Fibroblast of villous mesenchyme (primary cell): ENCODE measurements at regions not wholly inside any gene's neighbourhood (a gene's known extent, or its start where the extent isn't known, plus 50 kb on each side); places are given as distances from the start of the nearest gene placed in this dataset.
"Not testable (repeated sequence)": the region's sequence is repeated elsewhere in the genome, so short reads cannot be mapped to it uniquely, and the experiment has no call there.

Source experiments
- DNase-seq: peaks from one replicate; pipeline ENCODE4 v3.0.0-alpha.2; 2010; ENCODE audit warnings: low read depth
- H3K4me3 ChIP-seq: 2 replicates; pipeline ENCODE4 v1.5.1; 2011; ENCODE audit warnings: low read depth, mild to moderate bottlenecking, low read length

GRCh38 chr1:234801636-234802035 is 191.7 kb upstream of the IRF2BP2 start:
- DNase-seq, H3K4me3 ChIP-seq: not testable (repeated sequence)

- H3K4me3 ChIP-seq, DNase-seq: not testable (repeated sequence)
Observed at GRCh38 chr1:234801147-234801546, 191.2 kb upstream of the IRF2BP2 start.

DNA sequence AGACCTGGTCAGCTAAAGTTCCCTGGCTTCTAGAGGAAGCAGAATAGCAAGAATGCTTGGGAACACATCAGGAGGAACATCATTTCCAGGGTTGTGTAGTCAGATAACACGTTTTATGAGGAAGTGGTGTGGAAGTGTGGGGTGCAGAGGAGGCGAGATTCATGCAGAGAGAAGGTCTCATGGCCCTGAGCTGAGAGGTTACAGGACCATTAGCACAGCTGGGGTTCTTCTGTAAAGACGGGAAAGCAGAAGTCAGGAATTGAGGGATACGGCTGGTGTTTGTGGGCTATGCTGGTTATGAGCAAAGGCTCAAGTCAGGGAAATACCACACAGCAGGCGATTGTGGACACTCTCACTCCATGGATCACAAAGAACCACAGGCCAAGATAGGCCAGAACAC is 190.6 kb upstream of the IRF2BP2 start:
- not testable (repeated sequence) for DNase-seq, H3K4me3 ChIP-seq

DNA sequence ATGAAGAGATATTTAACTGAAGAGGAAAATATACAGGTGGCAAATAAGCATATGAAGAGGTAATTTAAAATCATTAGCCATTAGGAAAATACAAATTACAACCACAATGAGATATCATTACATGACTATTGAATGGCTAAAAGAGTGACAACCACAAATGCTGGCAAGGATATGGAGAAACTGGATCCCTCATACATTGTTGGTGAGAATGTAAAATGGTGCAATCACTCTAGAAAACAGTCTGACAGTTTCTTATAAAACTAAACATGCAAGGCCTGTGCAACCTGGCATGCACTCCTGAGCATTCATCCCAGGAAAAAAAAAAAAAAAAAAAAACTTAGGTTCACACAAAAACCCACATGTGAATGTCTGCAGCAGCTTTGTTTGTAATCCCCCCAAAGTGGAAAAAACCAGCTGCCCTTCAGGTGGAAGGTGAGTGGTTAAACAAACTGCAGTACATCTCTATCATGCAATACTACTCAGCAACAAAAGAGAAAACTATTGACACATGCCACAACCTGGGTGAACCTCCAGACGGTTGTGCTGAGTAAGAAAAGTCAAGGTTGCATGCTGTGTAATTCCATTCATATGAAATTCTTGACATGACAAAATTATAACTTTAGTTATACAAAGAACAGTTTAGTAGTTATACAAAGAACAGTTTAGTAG is 189.2 kb upstream of the IRF2BP2 start:
- H3K4me3 ChIP-seq, DNase-seq: not testable (repeated sequence)

DNA sequence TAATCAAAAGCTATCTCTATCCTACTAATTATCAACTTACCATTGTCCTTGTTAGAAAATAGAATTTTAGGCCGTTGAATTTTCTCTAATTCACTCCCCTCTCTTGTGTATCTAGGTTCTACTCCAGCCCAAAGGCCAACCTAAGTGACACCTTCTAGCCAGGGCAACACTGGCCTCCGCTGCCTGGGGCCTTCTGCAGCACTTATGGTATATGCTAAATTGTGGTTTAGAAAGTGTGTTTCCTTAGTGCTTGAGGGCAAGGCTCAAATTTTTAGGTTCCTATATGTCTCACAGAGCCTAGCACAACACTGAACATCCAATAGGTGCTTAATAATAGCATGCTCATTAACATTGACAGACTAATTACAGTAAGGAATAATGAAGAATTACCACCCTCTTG is 187.2 kb upstream of the IRF2BP2 start:
- not testable (repeated sequence) for DNase-seq, H3K4me3 ChIP-seq

GRCh38 chr1:234796438-234796792 is 186.4 kb upstream of the IRF2BP2 start:
- not testable (repeated sequence) for H3K4me3 ChIP-seq, DNase-seq

DNA sequence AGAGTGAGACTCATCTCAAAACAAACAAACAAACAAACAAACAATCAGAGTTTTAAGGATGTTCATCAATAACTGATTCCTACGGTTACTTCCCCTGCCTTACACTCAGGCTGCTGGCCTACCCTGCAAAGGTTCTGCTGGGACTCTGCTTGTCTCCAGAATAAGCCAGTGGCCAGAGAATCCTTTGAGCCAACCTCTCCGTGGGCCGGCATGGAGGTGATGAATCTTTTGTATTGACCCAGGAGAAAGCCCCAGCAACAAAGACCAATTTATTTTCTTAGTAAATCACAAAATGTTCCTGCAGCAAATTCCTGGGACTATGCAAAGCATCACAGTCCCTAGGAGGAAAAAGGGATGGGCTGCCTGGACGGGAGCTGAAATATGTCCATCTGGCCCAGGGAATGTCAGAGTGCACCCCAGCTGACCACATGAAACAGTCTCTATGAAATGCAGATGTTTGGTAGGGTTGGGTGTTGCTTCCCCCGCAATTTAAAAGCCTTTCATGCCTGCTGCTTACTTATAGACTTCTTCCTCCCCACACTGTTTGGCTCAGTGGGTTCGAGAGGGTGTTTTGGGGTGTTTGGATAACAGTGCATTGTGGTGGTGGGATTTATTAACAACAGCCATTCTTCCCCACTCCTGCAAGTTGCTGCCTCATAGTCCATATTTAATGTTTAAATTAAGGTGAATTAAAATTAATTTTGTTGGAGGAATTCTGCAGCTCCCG is 185.9 kb upstream of the IRF2BP2 start:
- H3K4me3 ChIP-seq = not testable (repeated sequence)
- DNase-seq = peak; percentile 74

- DNase-seq, H3K4me3 ChIP-seq: not testable (repeated sequence)
Observed at GRCh38 chr1:234795007-234795406, 185.0 kb upstream of the IRF2BP2 start.

GRCh38 chr1:234794452-234794851 is 184.5 kb upstream of the IRF2BP2 start:
- H3K4me3 ChIP-seq, DNase-seq: not testable (repeated sequence)

GRCh38 chr1:234793924-234794323 is 183.9 kb upstream of the IRF2BP2 start:
- DNase-seq, H3K4me3 ChIP-seq: not testable (repeated sequence)

GRCh38 chr1:234792221-234792864 is 182.4 kb upstream of the IRF2BP2 start:
- not testable (repeated sequence) for DNase-seq, H3K4me3 ChIP-seq

DNA sequence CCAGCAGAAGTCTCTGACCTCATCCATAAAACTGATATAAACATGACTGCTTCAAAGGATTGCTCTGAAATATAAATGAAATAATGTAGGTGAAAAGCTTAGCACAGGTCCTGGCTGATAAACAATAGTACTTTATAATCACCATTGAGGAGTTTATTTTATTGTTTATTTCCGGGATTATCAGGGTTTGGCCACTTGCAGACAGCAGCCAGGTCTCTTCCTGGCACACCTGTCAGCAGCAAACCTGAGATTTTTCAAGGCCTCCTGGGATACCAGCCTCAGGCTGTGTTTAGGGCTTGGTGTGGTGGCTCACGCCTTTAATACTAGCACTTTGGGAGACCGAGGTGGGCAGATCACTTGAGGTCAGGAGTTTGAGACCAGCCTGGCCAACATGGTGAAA is 181.6 kb upstream of the IRF2BP2 start:
- DNase-seq, H3K4me3 ChIP-seq: not testable (repeated sequence)

- not testable (repeated sequence) for DNase-seq, H3K4me3 ChIP-seq
Observed at GRCh38 chr1:234790333-234790732, 180.4 kb upstream of the IRF2BP2 start.

DNA sequence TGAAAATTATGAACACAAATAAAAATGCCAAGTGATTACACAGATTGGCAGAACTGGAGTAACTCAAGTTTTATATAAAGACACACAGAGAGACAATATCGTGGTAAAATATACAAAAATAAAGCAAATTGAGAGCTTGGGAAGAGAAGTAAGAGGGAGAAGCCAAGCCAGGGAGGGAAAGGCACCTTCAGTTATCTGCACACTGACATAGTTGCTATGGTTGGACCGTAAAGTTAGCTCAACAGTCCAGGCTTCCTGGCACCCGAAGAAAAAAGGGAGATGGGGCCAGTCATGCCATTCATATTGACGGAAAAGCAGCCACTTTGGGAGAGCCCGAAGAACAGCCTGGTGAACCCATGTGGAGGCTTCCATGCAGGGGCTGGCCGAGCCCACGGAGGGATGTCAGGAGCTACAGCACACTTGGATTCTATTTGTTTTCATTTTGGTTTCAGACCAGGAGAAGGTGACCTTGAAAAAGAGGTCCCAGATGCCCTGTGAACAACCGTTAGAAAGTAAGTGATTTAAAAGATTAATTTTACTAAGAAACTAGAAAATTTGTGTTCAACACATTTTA is 177.1 kb upstream of the IRF2BP2 start:
- not testable (repeated sequence) for H3K4me3 ChIP-seq, DNase-seq

DNA sequence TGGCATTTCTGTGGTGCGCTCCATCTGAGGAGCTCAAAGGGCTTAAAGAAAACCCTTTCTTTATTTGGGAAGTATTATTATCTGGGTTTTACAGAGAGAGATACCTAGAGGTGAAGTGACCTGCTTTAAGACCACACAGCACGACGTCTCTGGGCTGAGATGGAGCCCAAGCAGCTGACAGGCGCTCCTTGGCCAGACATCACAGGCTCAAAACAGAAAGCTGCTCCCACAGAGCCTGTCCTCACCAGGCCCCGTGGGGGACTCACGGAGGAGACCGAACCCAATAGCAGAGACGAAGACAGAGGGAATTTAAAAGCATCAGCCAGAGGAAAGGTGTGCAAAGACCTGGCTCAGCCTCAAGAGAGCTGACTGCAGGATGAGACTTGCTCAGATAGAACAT is 175.9 kb upstream of the IRF2BP2 start:
- DNase-seq, H3K4me3 ChIP-seq: not testable (repeated sequence)

DNA sequence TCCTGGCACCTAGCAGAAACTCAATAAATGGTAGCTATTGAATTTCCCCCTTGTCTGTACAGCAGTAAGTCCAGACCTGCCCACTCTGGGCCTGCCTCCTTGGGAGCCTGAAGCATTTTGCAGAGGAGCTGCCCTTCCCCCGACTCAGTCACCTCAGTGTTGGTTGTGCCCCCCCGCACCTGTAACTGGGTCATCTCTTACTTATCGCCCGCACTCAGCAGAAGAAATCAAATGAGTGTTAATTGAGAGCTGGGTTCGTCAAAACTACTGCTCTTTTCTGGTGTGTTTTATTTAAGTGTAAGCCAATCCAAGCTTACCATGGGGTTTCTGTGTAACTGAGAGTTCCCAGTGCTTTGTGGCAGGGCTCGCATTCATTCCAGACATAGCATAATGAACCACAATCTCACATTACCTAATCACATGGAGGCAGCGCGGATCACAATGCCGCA is 175.5 kb upstream of the IRF2BP2 start:
- not testable (repeated sequence) for H3K4me3 ChIP-seq
- peak; percentile 66 for DNase-seq

GRCh38 chr1:234784108-234784507 is 174.1 kb upstream of the IRF2BP2 start:
- not testable (repeated sequence) for DNase-seq, H3K4me3 ChIP-seq
